Astrocyte (in vitro differentiated cells and primary cell): ENCODE measurements at regions not wholly inside any gene's neighbourhood (a gene's known extent, or its start where the extent isn't known, plus 50 kb on each side); places are given as distances from the start of the nearest gene placed in this dataset.

Source experiments
- CTCF ChIP-seq: IDR thresholded peaks from 2 replicates; pipeline ENCODE4 v1.5.1; 2011; ENCODE audit warnings: low read depth, mild to moderate bottlenecking, inconsistent platforms, low read length, moderate library complexity; ENCODE audit not compliant: insufficient read depth
- EZH2 ChIP-seq: IDR thresholded peaks from 2 replicates; pipeline ENCODE4 v1.6.1; 2012; ENCODE audit warnings: mild to moderate bottlenecking, low read length, inconsistent platforms; ENCODE audit not compliant: insufficient read depth

- TF ChIP-seq CTCF = no peak
- TF ChIP-seq EZH2 = no peak
Observed at GRCh38 chr14:29232711-29233110, 466.1 kb downstream of the FOXG1 start.
